ENCODE measurements at regions not wholly inside any gene's neighbourhood (a gene's known extent, or its start where the extent isn't known, plus 50 kb on each side); places are given as distances from the start of the nearest gene placed in this dataset.
"Not testable (repeated sequence)": the region's sequence is repeated elsewhere in the genome, so short reads cannot be mapped to it uniquely, and the experiment has no call there.

- TF ChIP-seq CTCF (conservative IDR thresholded peaks at IDR 0.05); ZFX (IDR thresholded peaks at IDR 0.05): not testable (repeated sequence)
Measured at GRCh38 chr5:97519565-97519964, 336.5 kb upstream of the RIOK2 start.

All from C4-2B (cell line).